K562 (cell line): ENCODE measurements at regions not wholly inside any gene's neighbourhood (a gene's known extent, or its start where the extent isn't known, plus 50 kb on each side); places are given as distances from the start of the nearest gene placed in this dataset.

Experiments
- ATAC-seq: fragments of 200-7000 bp; cut with Tn5 transposase; 3 replicates; pipeline ENCODE4 v1.9.1; 2020; ENCODE audit warnings: moderate library complexity
- BruUV-seq: library from RNA; stranded (reverse); fragments of 400-500 nt; replicated peaks from 2 replicates; lab custom pipeline; 2021; lab: Mats Ljungman, UMichigan
- CTCF ChIA-PET: fragments of 300-600 bp; formaldehyde crosslinking; extraction: SDS; loops from one replicate; lab custom pipeline; 2021; ENCODE audit warnings: low intra/inter-chr PET ratio; lab: Yijun Ruan, JAX
- POLR2A ChIA-PET: fragments of 300-600, 350-650 bp; sonication (Branson Sonifier 250); formaldehyde crosslinking; extraction: SDS; loops from one replicate; lab custom pipeline; 2021; ENCODE audit warnings: antibody characterized with exemption, inconsistent platforms; lab: Yijun Ruan, JAX
- DNase-seq, 4 experiments: peaks; one replicate each; pipeline versions ENCODE4 v3.0.0 to v3.0.0-alpha.2; 2011 to 2018; ENCODE audit warnings: low spot score in 3 of 4, mixed read lengths in 3 of 4; ENCODE audit errors: extremely low read depth in 1 of 4
- FAIRE-seq: peaks from 2 replicates; lab custom pipeline; 2011; peaks lifted over from hg19 to GRCh38; lab: Jason Lieb, UNC
- H2AFZ ChIP-seq: 2 replicates; pipeline ENCODE4 v1.6.0; 2011; ENCODE audit warnings: low read depth, low read length, control low read depth, inconsistent platforms
- H3K27ac ChIP-seq: fragments of 200-600 bp; 3 replicates; pipeline ENCODE4 v1.8.0; 2011; ENCODE audit warnings: low read depth, mild to moderate bottlenecking, control low read depth, inconsistent platforms, low read length, moderate library complexity, mixed read lengths; ENCODE audit errors: extremely low read depth
- H3K27me3 ChIP-seq, 2 experiments: fragments of 300-600 bp in 1 of 2; 2 replicates in 1 of 2; 3 replicates in 1 of 2; pipeline versions ENCODE4 v1.6.0 to v1.8.0; 2011; ENCODE audit warnings: inconsistent platforms in 2 of 2, low read length in 2 of 2, mild to moderate bottlenecking in 1 of 2, mixed read lengths in 1 of 2, moderate library complexity in 1 of 2; ENCODE audit not compliant: control insufficient read depth in 2 of 2, insufficient read depth in 2 of 2
- H3K36me3 ChIP-seq: fragments of 300-600 bp; 3 replicates; pipeline ENCODE4 v1.8.0; 2011; ENCODE audit warnings: mild to moderate bottlenecking, low read length, inconsistent platforms; ENCODE audit not compliant: control insufficient read depth, insufficient read depth
- H3K4me1 ChIP-seq, 2 experiments: fragments of 200-600 bp in 1 of 2; replicated peaks in 1 of 2; 2 replicates in 1 of 2; 3 replicates in 1 of 2; pipeline versions ENCODE4 v1.5.1 to v1.8.0; 2011; ENCODE audit warnings: inconsistent platforms in 2 of 2, low read length in 2 of 2, mild to moderate bottlenecking in 1 of 2, mixed read lengths in 1 of 2, moderate library complexity in 1 of 2; ENCODE audit not compliant: control insufficient read depth in 2 of 2, insufficient read depth in 2 of 2
- H3K4me2 ChIP-seq: 2 replicates; pipeline ENCODE4 v1.6.1; 2011; ENCODE audit warnings: low read length, control low read depth, inconsistent platforms, mixed read lengths; ENCODE audit not compliant: insufficient read depth
- H3K4me3 ChIP-seq: fragments of 200-600 bp; sonication (generic), shearing (Covaris generic); 2 replicates; pipeline ENCODE4 v1.5.1; 2016; ENCODE audit warnings: control low read depth, inconsistent platforms
- H3K79me2 ChIP-seq: fragments of 200-600 bp; 3 replicates; pipeline ENCODE4 v1.8.0; 2011; ENCODE audit warnings: low read length, inconsistent platforms; ENCODE audit not compliant: control insufficient read depth, insufficient read depth
- H3K9ac ChIP-seq, 2 experiments: 2 replicates each; pipeline versions ENCODE4 v1.6.0 to v1.6.1; 2011; ENCODE audit warnings: low read depth in 2 of 2, low read length in 2 of 2, control low read depth in 1 of 2, inconsistent platforms in 1 of 2, mild to moderate bottlenecking in 1 of 2, mixed read lengths in 1 of 2; ENCODE audit not compliant: insufficient read depth in 1 of 2
- H3K9me1 ChIP-seq: one replicate; pipeline ENCODE4 v1.6.0; 2011; ENCODE audit warnings: inconsistent platforms, mild to moderate bottlenecking, low read length, moderate library complexity; ENCODE audit not compliant: control insufficient read depth, insufficient read depth
- H3K9me3 ChIP-seq: replicated peaks from 2 replicates; pipeline ENCODE4 v1.5.1; 2011; ENCODE audit warnings: low read depth, low read length, inconsistent platforms; ENCODE audit not compliant: control insufficient read depth, insufficient read depth
- H4K20me1 ChIP-seq: replicated peaks from 2 replicates; pipeline ENCODE4 v1.6.1; 2011; ENCODE audit warnings: low read length, inconsistent platforms, mixed read lengths; ENCODE audit not compliant: control insufficient read depth, insufficient read depth
- ATF1 ChIP-seq, 2 experiments: fragments of 450-650 bp in 1 of 2; IDR thresholded peaks; 2 replicates each; pipeline ENCODE4 v1.6.1; 2016; ENCODE audit warnings: missing compliant biosample characterization in 1 of 2, missing genetic modification characterization in 1 of 2
- CEBPG ChIP-seq, 3 experiments: fragments of 200-800 bp in 1 of 3; sonication (Bioruptor generic) in 1 of 3; sonication (generic) in 1 of 3; formaldehyde crosslinking in 1 of 3; IDR thresholded peaks in 2 of 3; conservative IDR thresholded peaks in 1 of 3; 2 replicates each; pipeline versions ENCODE4 v1.6.1 to v1.8.0; 2016 to 2022; ENCODE audit warnings: missing compliant biosample characterization in 2 of 3, missing genetic modification characterization in 2 of 3, mild to moderate bottlenecking in 1 of 3, missing genetic modification reagents in 1 of 3
- KAT8 ChIP-seq: fragments of 450-650 bp; IDR thresholded peaks from 2 replicates; pipeline ENCODE4 v1.6.1; 2016; ENCODE audit warnings: low read depth, mild to moderate bottlenecking
- NFE2 ChIP-seq: IDR thresholded peaks from 2 replicates; pipeline ENCODE4 v1.6.1; 2014; ENCODE audit warnings: antibody characterized with exemption, low read depth
- NR4A1 ChIP-seq, 2 experiments: fragments of 250-450 bp in 1 of 2; fragments of 450-650 bp in 1 of 2; sonication (Bioruptor Pico) in 1 of 2; IDR thresholded peaks; 2 replicates each; pipeline versions ENCODE4 v1.4.0 to v1.6.1; 2016 to 2020; ENCODE audit warnings: mild to moderate bottlenecking in 2 of 2, missing compliant biosample characterization in 1 of 2, missing genetic modification characterization in 1 of 2, moderate library complexity in 1 of 2
- ZBTB17 ChIP-seq: fragments of 450-650 bp; formaldehyde crosslinking; IDR thresholded peaks from 2 replicates; pipeline ENCODE4 v1.4.0; 2020; ENCODE audit warnings: mild to moderate bottlenecking
- ZNF316 ChIP-seq: fragments of 450-650 bp; IDR thresholded peaks from 2 replicates; pipeline ENCODE4 v1.6.1; 2016
- ZNF644 ChIP-seq: fragments of 200-800 bp; sonication (Bioruptor generic); IDR thresholded peaks from 2 replicates; pipeline ENCODE4 v1.6.1; 2016; ENCODE audit warnings: low read depth, missing genetic modification characterization, missing compliant biosample characterization
- WGBS: fragments of 100-300 bp; shearing (Covaris generic); methylation state at CpG from one replicate; pipeline ENCODE4 v1.1.6; 2016; ENCODE audit warnings: low coverage, mixed read lengths; ENCODE audit not compliant: insufficient coverage; ENCODE audit errors: missing lambda C conversion rate; 5-methylcytosine and 5-hydroxymethylcytosine counted together
- in situ Hi-C: fragments of 300-500 bp; cut with MboI; formaldehyde crosslinking; loops from 4 replicates; pipeline ENCODE4 v1.15.0; 2018; ENCODE audit warnings: inconsistent platforms, mixed read lengths
- intact Hi-C: fragments of 100-400 bp; cut with micrococcal nuclease; formaldehyde crosslinking; loops from 2 replicates; pipeline ENCODE4 v1.14.2; 2022
- TF ChIP-seq, protein P1 (sequence below): conservative IDR thresholded peaks from 2 replicates; pipeline ENCODE4 v1.6.1; 2011; ENCODE audit warnings: low read depth, mild to moderate bottlenecking, low read length; ENCODE audit not compliant: control insufficient read depth
- TF ChIP-seq, protein P2 (sequence below), 2 experiments: fragments of 150-350 bp in 1 of 2; IDR thresholded peaks; 2 replicates each; pipeline ENCODE4 v1.6.1; 2012 to 2016; ENCODE audit warnings: low read depth in 2 of 2, low read length in 2 of 2, mild to moderate bottlenecking in 1 of 2, moderate library complexity in 1 of 2
- TF ChIP-seq, protein P3 (sequence below): fragments of 450-650 bp; formaldehyde crosslinking; IDR thresholded peaks from 2 replicates; pipeline ENCODE4 v1.4.0; 2020; ENCODE audit warnings: mild to moderate bottlenecking, moderate library complexity
- TF ChIP-seq, protein P4 (sequence below): sonication (generic); IDR thresholded peaks from 2 replicates; pipeline ENCODE4 v1.6.1; 2016

DNA sequence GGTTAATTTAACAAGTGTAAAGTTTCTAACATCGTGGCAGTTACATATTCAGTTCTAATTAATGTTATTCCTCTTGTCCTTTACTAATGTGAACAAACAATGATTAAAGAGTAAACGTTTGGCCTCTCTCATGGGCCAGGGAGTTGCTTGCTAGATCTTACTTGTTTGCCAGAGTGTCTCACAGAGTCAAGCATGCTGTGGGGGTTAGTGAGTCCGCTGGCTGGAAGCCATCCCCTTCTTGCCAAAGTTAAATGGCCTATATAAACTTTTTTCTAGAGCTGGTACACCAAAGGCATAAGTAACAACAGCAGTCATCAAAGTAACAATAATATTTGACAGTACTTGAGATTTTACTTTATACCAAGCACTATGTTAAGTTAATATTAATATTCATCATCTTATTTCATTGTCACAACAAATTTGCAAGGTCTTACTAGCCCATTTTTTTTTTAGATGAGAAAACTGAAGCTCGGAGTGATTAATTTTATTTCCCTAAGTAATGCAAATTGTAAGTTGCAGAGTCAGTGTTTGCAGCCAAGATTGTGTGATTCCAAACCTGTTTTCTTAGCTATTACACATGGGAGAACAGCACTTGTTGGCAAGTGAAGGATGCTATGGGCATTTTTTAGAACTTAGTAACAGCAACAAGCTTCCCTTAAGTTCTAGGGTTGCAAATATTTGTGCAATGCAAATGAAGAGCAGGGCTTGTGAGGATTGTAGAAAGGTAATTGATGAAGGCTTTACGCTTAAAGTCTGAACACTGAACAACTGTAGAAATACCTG lies 224.5 kb downstream of the RFPL4B start (continued):
- TF ChIP-seq CEBPG (CRISPR knock-in tag; IDR thresholded peaks at IDR 0.05) (no peak), CEBPG (tag; conservative IDR thresholded peaks at IDR 0.05 in 1 of 2, IDR thresholded peaks at IDR 0.05 in 1 of 2) (no peak), NFE2 (no peak)

DNA sequence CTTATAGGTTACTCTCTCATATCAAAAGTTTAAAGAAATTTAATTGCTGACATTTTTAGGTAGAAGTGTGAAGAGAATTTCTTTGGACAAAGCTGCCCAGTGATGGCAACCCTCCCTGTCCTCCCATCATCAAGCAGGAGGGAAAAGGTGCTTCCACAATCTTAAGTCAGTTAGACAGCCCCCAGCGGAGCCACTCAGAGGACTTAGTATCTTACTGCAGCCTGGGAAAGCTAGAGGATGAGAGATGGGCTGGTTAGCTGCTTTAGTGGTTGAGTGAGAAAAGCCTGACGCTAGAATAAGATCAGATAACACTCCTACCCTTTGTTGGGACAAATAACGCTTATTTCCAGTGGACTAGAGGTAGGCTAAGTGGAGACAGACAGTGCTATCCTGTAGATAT lies 227.1 kb downstream of the RFPL4B start:
- ATAC-seq, result no peak; the same call in 2 of the 3 replicates
- FAIRE-seq, result no peak
- no peaks in the 10 kb centered on the region for H3K9me3 ChIP-seq
- no TSS peak for BruUV-seq
- ChIA-PET CTCF (no interaction called here), POLR2A (no interaction called here)
- no peaks in the 10 kb centered on the region for H3K27me3 ChIP-seq
- no peak overlapping the region for H2AFZ ChIP-seq
- no peaks in the 10 kb centered on the region for H4K20me1 ChIP-seq
- no peaks in the 10 kb centered on the region for H3K79me2 ChIP-seq
- H3K4me3 ChIP-seq, result no peak overlapping the region
- no peaks in the 10 kb centered on the region for H3K36me3 ChIP-seq
- WGBS, result 0% methylated on average over 3 of the region's 3 CpGs
- no peaks in the 10 kb centered on the region for H3K4me1 ChIP-seq
- H3K9ac ChIP-seq, result no peak overlapping the region
- no peak overlapping the region for H3K27ac ChIP-seq
- H3K4me2 ChIP-seq, result no peak overlapping the region
- H3K9me1 ChIP-seq, result no peaks in the 10 kb centered on the region
- in situ Hi-C loops, result no loop called here
- intact Hi-C loops, result no loop called here
- DNase-seq, result no peak
- TF ChIP-seq NR4A1 (CRISPR knock-in tag; IDR thresholded peaks at IDR 0.05), result no peak
- TF ChIP-seq NR4A1 (tag; IDR thresholded peaks at IDR 0.05), result no peak
- TF ChIP-seq ATF1 (CRISPR knock-in tag; IDR thresholded peaks at IDR 0.05), result no peak
- TF ChIP-seq ATF1 (tag; IDR thresholded peaks at IDR 0.05), result no peak
- TF ChIP-seq, protein P1, sequence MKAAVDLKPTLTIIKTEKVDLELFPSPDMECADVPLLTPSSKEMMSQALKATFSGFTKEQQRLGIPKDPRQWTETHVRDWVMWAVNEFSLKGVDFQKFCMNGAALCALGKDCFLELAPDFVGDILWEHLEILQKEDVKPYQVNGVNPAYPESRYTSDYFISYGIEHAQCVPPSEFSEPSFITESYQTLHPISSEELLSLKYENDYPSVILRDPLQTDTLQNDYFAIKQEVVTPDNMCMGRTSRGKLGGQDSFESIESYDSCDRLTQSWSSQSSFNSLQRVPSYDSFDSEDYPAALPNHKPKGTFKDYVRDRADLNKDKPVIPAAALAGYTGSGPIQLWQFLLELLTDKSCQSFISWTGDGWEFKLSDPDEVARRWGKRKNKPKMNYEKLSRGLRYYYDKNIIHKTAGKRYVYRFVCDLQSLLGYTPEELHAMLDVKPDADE, result no peak
- no peak for TF ChIP-seq KAT8
- TF ChIP-seq, protein P2, sequence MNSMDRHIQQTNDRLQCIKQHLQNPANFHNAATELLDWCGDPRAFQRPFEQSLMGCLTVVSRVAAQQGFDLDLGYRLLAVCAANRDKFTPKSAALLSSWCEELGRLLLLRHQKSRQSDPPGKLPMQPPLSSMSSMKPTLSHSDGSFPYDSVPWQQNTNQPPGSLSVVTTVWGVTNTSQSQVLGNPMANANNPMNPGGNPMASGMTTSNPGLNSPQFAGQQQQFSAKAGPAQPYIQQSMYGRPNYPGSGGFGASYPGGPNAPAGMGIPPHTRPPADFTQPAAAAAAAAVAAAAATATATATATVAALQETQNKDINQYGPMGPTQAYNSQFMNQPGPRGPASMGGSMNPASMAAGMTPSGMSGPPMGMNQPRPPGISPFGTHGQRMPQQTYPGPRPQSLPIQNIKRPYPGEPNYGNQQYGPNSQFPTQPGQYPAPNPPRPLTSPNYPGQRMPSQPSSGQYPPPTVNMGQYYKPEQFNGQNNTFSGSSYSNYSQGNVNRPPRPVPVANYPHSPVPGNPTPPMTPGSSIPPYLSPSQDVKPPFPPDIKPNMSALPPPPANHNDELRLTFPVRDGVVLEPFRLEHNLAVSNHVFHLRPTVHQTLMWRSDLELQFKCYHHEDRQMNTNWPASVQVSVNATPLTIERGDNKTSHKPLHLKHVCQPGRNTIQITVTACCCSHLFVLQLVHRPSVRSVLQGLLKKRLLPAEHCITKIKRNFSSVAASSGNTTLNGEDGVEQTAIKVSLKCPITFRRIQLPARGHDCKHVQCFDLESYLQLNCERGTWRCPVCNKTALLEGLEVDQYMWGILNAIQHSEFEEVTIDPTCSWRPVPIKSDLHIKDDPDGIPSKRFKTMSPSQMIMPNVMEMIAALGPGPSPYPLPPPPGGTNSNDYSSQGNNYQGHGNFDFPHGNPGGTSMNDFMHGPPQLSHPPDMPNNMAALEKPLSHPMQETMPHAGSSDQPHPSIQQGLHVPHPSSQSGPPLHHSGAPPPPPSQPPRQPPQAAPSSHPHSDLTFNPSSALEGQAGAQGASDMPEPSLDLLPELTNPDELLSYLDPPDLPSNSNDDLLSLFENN (IDR thresholded peaks at IDR 0.05; ENCODE audit: low read depth in 2 of 2, low read length in 2 of 2), result no peak
- no peak for TF ChIP-seq ZNF644 (tag)
- no peak for TF ChIP-seq ZBTB17 (CRISPR knock-in tag)
- TF ChIP-seq ZNF316, result no peak
- TF ChIP-seq, protein P3, sequence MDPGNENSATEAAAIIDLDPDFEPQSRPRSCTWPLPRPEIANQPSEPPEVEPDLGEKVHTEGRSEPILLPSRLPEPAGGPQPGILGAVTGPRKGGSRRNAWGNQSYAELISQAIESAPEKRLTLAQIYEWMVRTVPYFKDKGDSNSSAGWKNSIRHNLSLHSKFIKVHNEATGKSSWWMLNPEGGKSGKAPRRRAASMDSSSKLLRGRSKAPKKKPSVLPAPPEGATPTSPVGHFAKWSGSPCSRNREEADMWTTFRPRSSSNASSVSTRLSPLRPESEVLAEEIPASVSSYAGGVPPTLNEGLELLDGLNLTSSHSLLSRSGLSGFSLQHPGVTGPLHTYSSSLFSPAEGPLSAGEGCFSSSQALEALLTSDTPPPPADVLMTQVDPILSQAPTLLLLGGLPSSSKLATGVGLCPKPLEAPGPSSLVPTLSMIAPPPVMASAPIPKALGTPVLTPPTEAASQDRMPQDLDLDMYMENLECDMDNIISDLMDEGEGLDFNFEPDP (CRISPR knock-in tag), result no peak
- TF ChIP-seq, protein P4, sequence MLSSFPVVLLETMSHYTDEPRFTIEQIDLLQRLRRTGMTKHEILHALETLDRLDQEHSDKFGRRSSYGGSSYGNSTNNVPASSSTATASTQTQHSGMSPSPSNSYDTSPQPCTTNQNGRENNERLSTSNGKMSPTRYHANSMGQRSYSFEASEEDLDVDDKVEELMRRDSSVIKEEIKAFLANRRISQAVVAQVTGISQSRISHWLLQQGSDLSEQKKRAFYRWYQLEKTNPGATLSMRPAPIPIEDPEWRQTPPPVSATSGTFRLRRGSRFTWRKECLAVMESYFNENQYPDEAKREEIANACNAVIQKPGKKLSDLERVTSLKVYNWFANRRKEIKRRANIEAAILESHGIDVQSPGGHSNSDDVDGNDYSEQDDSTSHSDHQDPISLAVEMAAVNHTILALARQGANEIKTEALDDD, result no peak
